ENCODE measurements at regions not wholly inside any gene's neighbourhood (a gene's known extent, or its start where the extent isn't known, plus 50 kb on each side); places are given as distances from the start of the nearest gene placed in this dataset.
A peak's percentile ranks its signal among the peaks of the same experiment; 100 is the strongest.

DNA sequence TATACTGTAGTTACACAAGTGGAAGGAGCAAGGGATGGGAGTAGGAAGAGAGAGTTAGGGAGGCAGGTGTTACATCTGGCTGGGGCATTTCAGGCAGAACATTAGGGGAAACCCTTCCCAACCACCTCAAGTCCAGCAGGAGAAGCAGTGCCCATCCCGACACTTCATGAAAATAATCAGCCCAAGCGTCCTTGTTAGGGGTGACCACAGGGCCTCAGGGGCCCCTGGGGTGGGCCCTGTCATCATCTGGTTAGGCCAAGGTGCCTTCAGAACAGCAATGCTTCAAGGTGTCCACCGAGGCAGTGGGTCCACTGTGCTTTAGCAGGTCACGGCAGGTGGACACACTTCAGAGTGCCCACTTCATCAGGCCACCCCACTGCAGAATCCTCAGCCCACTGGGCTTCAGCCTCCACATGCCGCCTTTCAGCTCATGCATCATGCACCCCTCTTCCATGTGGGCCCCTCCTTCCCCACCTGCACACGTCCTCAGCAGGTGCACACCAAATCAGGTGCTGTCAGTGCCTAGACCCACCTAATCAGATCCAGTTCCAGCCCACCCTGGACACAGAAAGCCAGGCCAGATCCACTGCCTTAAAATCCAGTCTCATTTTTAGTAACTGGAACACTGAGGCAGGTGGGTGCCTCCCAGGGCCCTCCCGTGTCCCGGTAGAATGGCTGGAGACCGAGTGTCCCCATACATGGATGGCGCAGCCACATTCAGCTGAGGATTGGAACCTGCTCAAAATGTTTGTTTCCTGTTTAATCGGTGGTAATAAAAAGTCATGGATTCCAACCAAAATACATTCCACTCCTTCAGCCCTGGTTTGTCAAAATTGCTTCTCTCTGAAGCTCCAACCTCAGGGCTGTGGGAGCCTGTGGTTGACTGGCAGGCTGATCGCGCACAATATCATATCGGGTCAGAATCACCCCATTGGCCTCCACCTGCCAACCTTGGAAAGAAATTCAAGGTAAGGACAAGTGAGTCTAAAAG, 99.5 kb downstream of the ANKRD60 start:
- Histone ChIP-seq H3K4me1 (ENCODE audit: insufficient read depth) (peaks cover 19% of the 10 kb centered on the region), H3K36me3 (ENCODE audit: insufficient read depth) (no peaks in the 10 kb centered on the region), H3K27me3 (ENCODE audit: insufficient read depth) (no peaks in the 10 kb centered on the region), H3K27ac (ENCODE audit: low read depth) (no peak overlapping the region), H2AFZ (peak overlapping the region; percentile 83), H3K9me2 (ENCODE audit: insufficient read depth) (no peaks in the 10 kb centered on the region), H3K4me3 (no peak overlapping the region), H3K79me2 (replicated peaks; ENCODE audit: insufficient read depth) (no peaks in the 10 kb centered on the region), H3K4me2 (no peak overlapping the region), H3F3A (replicated peaks; ENCODE audit: low read depth) (no peaks in the 10 kb centered on the region), H4K20me1 (replicated peaks; ENCODE audit: insufficient read depth) (no peaks in the 10 kb centered on the region)
- Mint-ChIP-seq H3K36me3 (ENCODE audit: low read depth) (no peaks in the 10 kb centered on the region; the same call in 2 of the 3 replicates), H3K27me3 (ENCODE audit: insufficient read depth, low read depth, poor library complexity) (peaks cover 2% of the 10 kb centered on the region), H3K9me3 (peaks cover 8% of the 10 kb centered on the region; the same call in 1 of the 3 replicates), H3K27ac (no peak overlapping the region), H3K4me1 (peaks cover 23% of the 10 kb centered on the region), H3K4me3 (no peak overlapping the region)
- ATAC-seq = no peak
- TF ChIP-seq STAT1 (IDR thresholded peaks at IDR 0.05; ENCODE audit: unreplicated experiment) (no peak), ZNF331 (CRISPR knock-in tag; IDR thresholded peaks at IDR 0.05; ENCODE audit: low read depth) (no peak), JUNB (IDR thresholded peaks at IDR 0.05; ENCODE audit: unreplicated experiment) (no peak), CREB1 (CRISPR knock-in tag; IDR thresholded peaks at IDR 0.05; ENCODE audit: low read depth) (no peak), POLR2AphosphoS5 (IDR thresholded peaks at IDR 0.05; ENCODE audit: low read depth) (no peak), ZNF114 (CRISPR knock-in tag; IDR thresholded peaks at IDR 0.05) (no peak), EZH2phosphoT487 (IDR thresholded peaks at IDR 0.05; ENCODE audit: unreplicated experiment) (no peak), EZH2 (IDR thresholded peaks at IDR 0.05; ENCODE audit: low read depth, unreplicated experiment) (no peak), NANOG (IDR thresholded peaks at IDR 0.05; ENCODE audit: borderline replicate concordance) (no peak)
- TF ChIP-seq, protein P1, sequence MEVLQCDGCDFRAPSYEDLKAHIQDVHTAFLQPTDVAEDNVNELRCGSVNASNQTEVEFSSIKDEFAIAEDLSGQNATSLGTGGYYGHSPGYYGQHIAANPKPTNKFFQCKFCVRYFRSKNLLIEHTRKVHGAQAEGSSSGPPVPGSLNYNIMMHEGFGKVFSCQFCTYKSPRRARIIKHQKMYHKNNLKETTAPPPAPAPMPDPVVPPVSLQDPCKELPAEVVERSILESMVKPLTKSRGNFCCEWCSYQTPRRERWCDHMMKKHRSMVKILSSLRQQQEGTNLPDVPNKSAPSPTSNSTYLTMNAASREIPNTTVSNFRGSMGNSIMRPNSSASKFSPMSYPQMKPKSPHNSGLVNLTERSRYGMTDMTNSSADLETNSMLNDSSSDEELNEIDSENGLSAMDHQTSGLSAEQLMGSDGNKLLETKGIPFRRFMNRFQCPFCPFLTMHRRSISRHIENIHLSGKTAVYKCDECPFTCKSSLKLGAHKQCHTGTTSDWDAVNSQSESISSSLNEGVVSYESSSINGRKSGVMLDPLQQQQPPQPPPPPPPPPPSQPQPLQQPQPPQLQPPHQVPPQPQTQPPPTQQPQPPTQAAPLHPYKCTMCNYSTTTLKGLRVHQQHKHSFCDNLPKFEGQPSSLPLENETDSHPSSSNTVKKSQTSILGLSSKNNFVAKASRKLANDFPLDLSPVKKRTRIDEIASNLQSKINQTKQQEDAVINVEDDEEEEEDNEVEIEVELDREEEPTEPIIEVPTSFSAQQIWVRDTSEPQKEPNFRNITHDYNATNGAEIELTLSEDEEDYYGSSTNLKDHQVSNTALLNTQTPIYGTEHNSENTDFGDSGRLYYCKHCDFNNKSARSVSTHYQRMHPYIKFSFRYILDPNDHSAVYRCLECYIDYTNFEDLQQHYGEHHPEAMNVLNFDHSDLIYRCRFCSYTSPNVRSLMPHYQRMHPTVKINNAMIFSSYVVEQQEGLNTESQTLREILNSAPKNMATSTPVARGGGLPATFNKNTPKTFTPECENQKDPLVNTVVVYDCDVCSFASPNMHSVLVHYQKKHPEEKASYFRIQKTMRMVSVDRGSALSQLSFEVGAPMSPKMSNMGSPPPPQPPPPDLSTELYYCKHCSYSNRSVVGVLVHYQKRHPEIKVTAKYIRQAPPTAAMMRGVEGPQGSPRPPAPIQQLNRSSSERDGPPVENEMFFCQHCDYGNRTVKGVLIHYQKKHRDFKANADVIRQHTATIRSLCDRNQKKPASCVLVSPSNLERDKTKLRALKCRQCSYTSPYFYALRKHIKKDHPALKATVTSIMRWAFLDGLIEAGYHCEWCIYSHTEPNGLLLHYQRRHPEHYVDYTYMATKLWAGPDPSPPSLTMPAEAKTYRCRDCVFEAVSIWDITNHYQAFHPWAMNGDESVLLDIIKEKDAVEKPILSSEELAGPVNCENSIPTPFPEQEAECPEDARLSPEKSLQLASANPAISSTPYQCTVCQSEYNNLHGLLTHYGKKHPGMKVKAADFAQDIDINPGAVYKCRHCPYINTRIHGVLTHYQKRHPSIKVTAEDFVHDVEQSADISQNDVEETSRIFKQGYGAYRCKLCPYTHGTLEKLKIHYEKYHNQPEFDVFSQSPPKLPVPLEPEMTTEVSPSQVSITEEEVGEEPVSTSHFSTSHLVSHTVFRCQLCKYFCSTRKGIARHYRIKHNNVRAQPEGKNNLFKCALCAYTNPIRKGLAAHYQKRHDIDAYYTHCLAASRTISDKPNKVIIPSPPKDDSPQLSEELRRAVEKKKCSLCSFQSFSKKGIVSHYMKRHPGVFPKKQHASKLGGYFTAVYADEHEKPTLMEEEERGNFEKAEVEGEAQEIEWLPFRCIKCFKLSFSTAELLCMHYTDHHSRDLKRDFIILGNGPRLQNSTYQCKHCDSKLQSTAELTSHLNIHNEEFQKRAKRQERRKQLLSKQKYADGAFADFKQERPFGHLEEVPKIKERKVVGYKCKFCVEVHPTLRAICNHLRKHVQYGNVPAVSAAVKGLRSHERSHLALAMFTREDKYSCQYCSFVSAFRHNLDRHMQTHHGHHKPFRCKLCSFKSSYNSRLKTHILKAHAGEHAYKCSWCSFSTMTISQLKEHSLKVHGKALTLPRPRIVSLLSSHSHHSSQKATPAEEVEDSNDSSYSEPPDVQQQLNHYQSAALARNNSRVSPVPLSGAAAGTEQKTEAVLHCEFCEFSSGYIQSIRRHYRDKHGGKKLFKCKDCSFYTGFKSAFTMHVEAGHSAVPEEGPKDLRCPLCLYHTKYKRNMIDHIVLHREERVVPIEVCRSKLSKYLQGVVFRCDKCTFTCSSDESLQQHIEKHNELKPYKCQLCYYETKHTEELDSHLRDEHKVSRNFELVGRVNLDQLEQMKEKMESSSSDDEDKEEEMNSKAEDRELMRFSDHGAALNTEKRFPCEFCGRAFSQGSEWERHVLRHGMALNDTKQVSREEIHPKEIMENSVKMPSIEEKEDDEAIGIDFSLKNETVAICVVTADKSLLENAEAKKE (CRISPR knock-in tag; IDR thresholded peaks at IDR 0.05) = no peak
- TF ChIP-seq, protein P2, sequence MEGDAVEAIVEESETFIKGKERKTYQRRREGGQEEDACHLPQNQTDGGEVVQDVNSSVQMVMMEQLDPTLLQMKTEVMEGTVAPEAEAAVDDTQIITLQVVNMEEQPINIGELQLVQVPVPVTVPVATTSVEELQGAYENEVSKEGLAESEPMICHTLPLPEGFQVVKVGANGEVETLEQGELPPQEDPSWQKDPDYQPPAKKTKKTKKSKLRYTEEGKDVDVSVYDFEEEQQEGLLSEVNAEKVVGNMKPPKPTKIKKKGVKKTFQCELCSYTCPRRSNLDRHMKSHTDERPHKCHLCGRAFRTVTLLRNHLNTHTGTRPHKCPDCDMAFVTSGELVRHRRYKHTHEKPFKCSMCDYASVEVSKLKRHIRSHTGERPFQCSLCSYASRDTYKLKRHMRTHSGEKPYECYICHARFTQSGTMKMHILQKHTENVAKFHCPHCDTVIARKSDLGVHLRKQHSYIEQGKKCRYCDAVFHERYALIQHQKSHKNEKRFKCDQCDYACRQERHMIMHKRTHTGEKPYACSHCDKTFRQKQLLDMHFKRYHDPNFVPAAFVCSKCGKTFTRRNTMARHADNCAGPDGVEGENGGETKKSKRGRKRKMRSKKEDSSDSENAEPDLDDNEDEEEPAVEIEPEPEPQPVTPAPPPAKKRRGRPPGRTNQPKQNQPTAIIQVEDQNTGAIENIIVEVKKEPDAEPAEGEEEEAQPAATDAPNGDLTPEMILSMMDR (conservative IDR thresholded peaks at IDR 0.05; ENCODE audit: low read depth in 2 of 2) = no peak
- TF ChIP-seq, protein P3, sequence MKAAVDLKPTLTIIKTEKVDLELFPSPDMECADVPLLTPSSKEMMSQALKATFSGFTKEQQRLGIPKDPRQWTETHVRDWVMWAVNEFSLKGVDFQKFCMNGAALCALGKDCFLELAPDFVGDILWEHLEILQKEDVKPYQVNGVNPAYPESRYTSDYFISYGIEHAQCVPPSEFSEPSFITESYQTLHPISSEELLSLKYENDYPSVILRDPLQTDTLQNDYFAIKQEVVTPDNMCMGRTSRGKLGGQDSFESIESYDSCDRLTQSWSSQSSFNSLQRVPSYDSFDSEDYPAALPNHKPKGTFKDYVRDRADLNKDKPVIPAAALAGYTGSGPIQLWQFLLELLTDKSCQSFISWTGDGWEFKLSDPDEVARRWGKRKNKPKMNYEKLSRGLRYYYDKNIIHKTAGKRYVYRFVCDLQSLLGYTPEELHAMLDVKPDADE (IDR thresholded peaks at IDR 0.05) = no peak
- TF ChIP-seq, protein P4, sequence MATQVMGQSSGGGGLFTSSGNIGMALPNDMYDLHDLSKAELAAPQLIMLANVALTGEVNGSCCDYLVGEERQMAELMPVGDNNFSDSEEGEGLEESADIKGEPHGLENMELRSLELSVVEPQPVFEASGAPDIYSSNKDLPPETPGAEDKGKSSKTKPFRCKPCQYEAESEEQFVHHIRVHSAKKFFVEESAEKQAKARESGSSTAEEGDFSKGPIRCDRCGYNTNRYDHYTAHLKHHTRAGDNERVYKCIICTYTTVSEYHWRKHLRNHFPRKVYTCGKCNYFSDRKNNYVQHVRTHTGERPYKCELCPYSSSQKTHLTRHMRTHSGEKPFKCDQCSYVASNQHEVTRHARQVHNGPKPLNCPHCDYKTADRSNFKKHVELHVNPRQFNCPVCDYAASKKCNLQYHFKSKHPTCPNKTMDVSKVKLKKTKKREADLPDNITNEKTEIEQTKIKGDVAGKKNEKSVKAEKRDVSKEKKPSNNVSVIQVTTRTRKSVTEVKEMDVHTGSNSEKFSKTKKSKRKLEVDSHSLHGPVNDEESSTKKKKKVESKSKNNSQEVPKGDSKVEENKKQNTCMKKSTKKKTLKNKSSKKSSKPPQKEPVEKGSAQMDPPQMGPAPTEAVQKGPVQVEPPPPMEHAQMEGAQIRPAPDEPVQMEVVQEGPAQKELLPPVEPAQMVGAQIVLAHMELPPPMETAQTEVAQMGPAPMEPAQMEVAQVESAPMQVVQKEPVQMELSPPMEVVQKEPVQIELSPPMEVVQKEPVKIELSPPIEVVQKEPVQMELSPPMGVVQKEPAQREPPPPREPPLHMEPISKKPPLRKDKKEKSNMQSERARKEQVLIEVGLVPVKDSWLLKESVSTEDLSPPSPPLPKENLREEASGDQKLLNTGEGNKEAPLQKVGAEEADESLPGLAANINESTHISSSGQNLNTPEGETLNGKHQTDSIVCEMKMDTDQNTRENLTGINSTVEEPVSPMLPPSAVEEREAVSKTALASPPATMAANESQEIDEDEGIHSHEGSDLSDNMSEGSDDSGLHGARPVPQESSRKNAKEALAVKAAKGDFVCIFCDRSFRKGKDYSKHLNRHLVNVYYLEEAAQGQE (IDR thresholded peaks at IDR 0.05; ENCODE audit: unreplicated experiment) = no peak
- no peak for DNase-seq (ENCODE audit: low spot score)
